HG02852 (cell line): ENCODE measurements at regions not wholly inside any gene's neighbourhood (a gene's known extent, or its start where the extent isn't known, plus 50 kb on each side); places are given as distances from the start of the nearest gene placed in this dataset.
"Not testable (repeated sequence)": the region's sequence is repeated elsewhere in the genome, so short reads cannot be mapped to it uniquely, and the experiment has no call there.

Experiments used
- ATAC-seq: cut with Tn5 transposase; IDR thresholded peaks from one replicate; pipeline ENCODE4 v1.9.1; 2021; ENCODE audit warnings: mild to moderate bottlenecking, moderate library complexity; ENCODE audit not compliant: unreplicated experiment

GRCh38 chr10:124324856-124325632 lies 93.7 kb downstream of the OAT start:
- no peak for ATAC-seq

DNA sequence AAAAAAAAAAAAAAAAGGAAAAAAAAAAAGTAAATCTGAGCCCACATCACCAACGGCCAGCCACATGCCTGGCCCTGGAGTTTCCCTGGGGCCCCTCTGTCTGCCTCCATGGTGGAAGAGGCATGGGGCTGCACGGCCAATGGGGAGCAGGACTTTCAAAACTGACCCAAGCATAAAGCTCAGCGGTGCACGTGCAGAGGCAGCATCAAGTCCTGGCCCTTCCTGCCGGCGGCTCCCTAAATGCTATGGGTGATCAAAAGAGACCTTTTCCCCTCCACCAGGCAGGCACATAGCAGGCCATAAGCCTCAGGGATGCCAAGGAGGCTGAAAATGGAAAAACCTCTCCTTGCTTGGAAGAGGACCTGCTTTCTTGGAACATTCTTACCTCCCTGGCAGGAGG lies 94.3 kb downstream of the OAT start:
- no peak for ATAC-seq

DNA sequence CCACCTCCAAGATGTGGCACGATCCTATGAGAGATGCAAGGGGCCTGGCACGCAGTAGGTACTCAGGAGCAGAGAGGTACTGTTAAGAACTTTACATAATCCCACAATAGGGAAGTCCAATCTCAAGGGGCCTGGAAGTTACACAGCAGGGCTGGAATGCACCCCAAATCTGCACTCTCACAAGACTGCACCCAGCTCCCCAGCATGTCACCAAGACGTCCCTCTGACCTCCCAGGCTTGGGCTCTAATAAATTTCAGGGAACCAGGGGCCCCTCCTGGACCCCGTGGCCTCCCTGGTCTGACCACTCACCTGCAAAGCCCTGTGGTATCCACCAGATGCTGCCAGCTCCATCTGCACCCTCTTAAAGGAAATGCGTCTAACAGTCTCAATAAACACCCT lies 94.9 kb downstream of the OAT start:
- no peak for ATAC-seq

- no peak for ATAC-seq
Observed at GRCh38 chr10:124323111-124323725, 95.5 kb downstream of the OAT start.

DNA sequence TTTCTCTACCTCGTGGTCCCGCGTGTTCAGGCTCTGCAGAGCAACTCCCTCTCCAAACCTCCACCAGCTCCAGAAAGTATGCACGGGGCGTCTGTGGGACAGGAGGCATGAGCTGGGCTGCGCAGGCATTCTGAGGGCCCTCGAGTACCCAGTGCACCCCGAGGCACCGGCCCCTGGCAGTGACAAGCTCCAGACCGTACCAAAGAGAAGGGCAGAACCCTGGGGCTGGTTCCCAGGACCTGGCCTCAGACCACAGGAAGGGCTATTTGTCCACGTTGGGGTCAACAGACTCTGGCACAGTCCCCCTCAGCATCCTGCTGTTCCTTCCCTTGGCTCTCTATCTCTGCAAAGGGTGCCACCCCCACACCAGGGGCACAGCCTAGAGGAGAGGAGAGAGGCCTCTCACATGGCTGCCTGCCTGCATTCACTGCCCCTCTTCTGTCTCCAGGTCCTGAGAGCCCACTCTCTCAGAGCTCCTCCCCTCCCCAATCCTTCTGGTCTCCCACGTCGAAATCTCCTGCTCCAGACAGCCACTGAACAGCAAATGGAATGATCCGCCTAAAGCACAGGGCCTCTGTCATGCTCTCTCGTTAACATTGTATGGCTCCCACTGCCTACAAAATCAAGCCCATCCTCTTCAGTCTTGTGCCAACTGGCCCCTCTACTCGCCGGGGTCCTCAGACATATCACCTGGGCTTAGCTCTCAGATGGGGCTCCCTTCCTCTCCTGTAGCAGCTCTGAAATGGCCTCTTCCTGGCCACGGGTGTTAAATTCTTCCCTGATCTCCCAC lies 96.3 kb downstream of the OAT start:
- ATAC-seq, result no peak

GRCh38 chr10:124321433-124322089 lies 97.2 kb downstream of the OAT start:
- ATAC-seq, result no peak

DNA sequence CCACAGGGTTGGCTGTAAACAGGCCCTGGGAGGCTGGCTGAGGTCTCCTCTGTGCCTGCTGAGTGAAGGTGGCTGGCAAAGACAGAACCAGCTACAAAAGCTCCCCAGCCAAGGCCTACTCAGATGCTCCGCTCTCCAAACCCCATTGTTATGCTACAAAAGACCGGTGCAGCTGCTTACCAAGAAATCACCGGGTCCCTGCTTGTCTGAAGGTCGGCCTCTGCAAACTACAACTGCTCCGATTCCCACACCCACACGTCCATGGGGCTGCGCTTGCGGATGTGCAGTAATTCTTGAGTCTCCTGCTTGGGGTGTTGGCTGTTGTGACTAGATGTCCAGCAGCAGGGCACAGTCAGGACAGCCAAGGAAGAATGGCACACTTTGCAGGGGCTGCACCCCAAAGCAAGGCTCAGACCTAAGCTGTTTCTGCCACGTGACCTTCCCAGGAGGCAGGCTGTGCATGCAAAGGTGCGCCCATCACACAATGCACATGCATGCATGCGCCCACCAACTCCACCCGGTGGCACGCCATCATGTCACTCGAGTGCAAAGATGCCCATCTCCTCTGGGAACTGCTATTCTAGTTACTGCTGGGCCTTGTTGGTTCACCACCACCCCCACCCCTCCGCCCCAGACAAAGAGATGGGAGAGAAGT lies 97.8 kb downstream of the OAT start:
- ATAC-seq, result no peak

- ATAC-seq, result no peak
Observed at GRCh38 chr10:124319926-124320391, 98.8 kb downstream of the OAT start.

- ATAC-seq, result not testable (repeated sequence)
Observed at GRCh38 chr10:124319520-124319919, 99.2 kb downstream of the OAT start.

DNA sequence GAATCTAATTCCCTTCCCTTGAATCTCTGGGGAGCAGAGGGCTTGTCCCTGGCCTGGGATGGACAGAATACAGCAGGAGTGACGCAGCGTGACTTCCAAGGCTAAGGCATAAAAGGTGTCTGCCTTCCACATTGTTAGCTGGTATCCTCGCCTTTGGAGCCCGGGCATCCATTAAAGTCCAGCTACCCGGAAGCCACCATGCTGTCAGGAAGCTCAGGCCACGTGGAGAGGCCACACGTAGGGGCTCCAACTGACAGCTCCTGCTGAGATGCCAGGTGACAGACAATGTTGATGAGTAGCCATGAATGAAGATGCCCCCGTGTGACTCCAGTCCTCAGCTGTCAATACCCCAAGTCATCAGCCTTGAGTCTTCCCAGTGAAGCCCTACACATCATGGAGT lies 99.9 kb downstream of the OAT start:
- no peak for ATAC-seq

GRCh38 chr10:124318076-124318475 lies 100.6 kb downstream of the OAT start:
- no peak for ATAC-seq

- ATAC-seq, result no peak
Observed at GRCh38 chr10:124316326-124316725, 102.4 kb downstream of the OAT start.

- ATAC-seq, result no peak
Observed at GRCh38 chr10:124315591-124316270, 103.0 kb downstream of the OAT start.

- no peak for ATAC-seq
Observed at GRCh38 chr10:124313374-124313773, 105.3 kb downstream of the OAT start.

- ATAC-seq, result no peak
Observed at GRCh38 chr10:124308811-124309210, 109.9 kb downstream of the OAT start.

GRCh38 chr10:124308056-124308645 lies 110.6 kb downstream of the OAT start:
- ATAC-seq, result no peak

DNA sequence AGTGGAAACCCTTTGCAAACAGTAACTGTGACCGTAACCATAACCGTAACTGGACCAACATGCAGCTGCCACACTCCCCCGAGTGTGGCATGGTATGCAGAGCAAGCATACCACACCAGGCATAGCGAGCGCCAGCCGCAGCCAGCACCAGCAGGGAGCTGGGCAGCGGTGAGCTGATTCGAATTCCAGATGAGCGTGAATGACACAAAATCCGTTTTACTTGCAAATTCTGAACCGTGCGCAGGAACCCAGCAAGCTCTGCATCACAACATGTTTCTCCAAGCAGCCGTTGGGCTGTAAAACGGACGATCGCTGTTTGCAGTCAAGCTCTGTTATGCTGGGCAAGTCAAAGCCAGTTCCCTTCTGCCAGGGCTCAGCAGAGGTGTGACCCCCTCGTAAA lies 111.1 kb downstream of the OAT start:
- ATAC-seq, result no peak

DNA sequence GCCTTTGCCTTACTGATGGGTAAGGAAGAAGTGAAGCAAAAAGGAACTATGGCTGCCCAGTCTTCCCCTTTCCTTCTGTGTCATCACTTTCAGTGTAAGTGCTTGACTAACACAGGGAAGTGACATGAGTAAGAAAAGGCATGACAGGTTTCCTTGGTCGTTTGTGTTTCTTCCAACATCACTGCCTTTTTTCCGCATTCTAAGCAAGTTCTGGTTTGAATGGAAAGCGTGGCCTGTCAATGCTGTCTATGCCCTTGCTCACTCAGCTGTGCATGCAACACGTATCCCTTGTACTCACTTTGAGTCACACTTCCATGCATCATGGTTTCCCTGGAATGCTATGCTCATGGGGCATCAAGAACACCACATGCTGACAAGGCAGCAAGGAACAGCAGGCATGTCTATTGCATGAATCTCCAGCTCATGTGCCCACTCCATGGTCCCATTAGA lies 111.8 kb downstream of the OAT start:
- ATAC-seq, result no peak

- ATAC-seq, result no peak
Observed at GRCh38 chr10:124306520-124306919, 112.2 kb downstream of the OAT start.

- ATAC-seq, result no peak
Observed at GRCh38 chr10:124305984-124306383, 112.7 kb downstream of the OAT start.
